Fibroblast of peridontal ligament (primary cell): ENCODE measurements at regions not wholly inside any gene's neighbourhood (a gene's known extent, or its start where the extent isn't known, plus 50 kb on each side); places are given as distances from the start of the nearest gene placed in this dataset.
"Not testable (repeated sequence)": the region's sequence is repeated elsewhere in the genome, so short reads cannot be mapped to it uniquely, and the experiment has no call there.

ENCODE experiments used
- DNase-seq: peaks from one replicate; pipeline ENCODE4 v3.0.0-alpha.2; 2010; ENCODE audit errors: extremely low read depth

GRCh38 chr11:103584720-103585119 lies 451.7 kb upstream of the DDI1 start:
- no peak for DNase-seq

- DNase-seq: no peak
Measured at GRCh38 chr11:103585401-103585800, 451.0 kb upstream of the DDI1 start.

GRCh38 chr11:103585911-103586310 lies 450.5 kb upstream of the DDI1 start:
- no peak for DNase-seq

- no peak for DNase-seq
Measured at GRCh38 chr11:103586756-103587155, 449.7 kb upstream of the DDI1 start.

- no peak for DNase-seq
Measured at GRCh38 chr11:103587901-103588788, 448.3 kb upstream of the DDI1 start.

GRCh38 chr11:103591554-103591953 lies 444.9 kb upstream of the DDI1 start:
- no peak for DNase-seq

GRCh38 chr11:103594283-103594682 lies 442.2 kb upstream of the DDI1 start:
- DNase-seq: no peak

GRCh38 chr11:103596315-103596714 lies 440.1 kb upstream of the DDI1 start:
- no peak for DNase-seq

GRCh38 chr11:103601225-103601846 lies 435.1 kb upstream of the DDI1 start:
- DNase-seq: peak; percentile 79

- DNase-seq: no peak
Measured at GRCh38 chr11:103602840-103603239, 433.6 kb upstream of the DDI1 start.

GRCh38 chr11:103604310-103604709 lies 432.1 kb upstream of the DDI1 start:
- no peak for DNase-seq

GRCh38 chr11:103608566-103608965 lies 427.9 kb upstream of the DDI1 start:
- DNase-seq: no peak

- DNase-seq: peak; percentile 91
Measured at GRCh38 chr11:103609117-103610066, 427.0 kb upstream of the DDI1 start.

GRCh38 chr11:103610435-103610834 lies 426.0 kb upstream of the DDI1 start:
- peak; percentile 59 for DNase-seq

- DNase-seq: not testable (repeated sequence)
Measured at GRCh38 chr11:103611526-103612260, 424.7 kb upstream of the DDI1 start.

GRCh38 chr11:103612451-103612850 lies 424.0 kb upstream of the DDI1 start:
- not testable (repeated sequence) for DNase-seq

- DNase-seq: not testable (repeated sequence)
Measured at GRCh38 chr11:103616586-103616985, 419.9 kb upstream of the DDI1 start.

GRCh38 chr11:103618528-103618927 lies 417.9 kb upstream of the DDI1 start:
- peak; percentile 53 for DNase-seq

- DNase-seq: no peak
Measured at GRCh38 chr11:103619480-103619879, 417.0 kb upstream of the DDI1 start.

- DNase-seq: peak; percentile 25
Measured at GRCh38 chr11:103619938-103620337, 416.5 kb upstream of the DDI1 start.

- DNase-seq: no peak
Measured at GRCh38 chr11:103622296-103622695, 414.1 kb upstream of the DDI1 start.
